OCI-LY7 (cell line): ENCODE measurements at regions not wholly inside any gene's neighbourhood (a gene's known extent, or its start where the extent isn't known, plus 50 kb on each side); places are given as distances from the start of the nearest gene placed in this dataset.
"Not testable (repeated sequence)": the region's sequence is repeated elsewhere in the genome, so short reads cannot be mapped to it uniquely, and the experiment has no call there.

ENCODE experiments used
- BruUV-seq: library from RNA; stranded (reverse); fragments of 400-500 nt; replicated peaks from 2 replicates; lab custom pipeline; 2021; lab: Mats Ljungman, UMichigan
- CTCF ChIA-PET: fragments of 300-600 bp; sonication (Branson Sonifier 250); formaldehyde crosslinking; loops from one replicate; lab custom pipeline; 2022; ENCODE audit warnings: antibody characterized with exemption; ENCODE audit not compliant: unreplicated experiment; lab: Charles Lee
- POLR2A ChIA-PET: fragments of 300-600 bp; sonication (Branson Sonifier 250); formaldehyde crosslinking; loops from one replicate; lab custom pipeline; 2022; ENCODE audit warnings: antibody characterized with exemption; lab: Charles Lee
- DNase-seq: peaks from one replicate; pipeline ENCODE4 v3.0.0-alpha.2; 2015; ENCODE audit warnings: low spot score
- H2AFZ ChIP-seq: fragments of 200-600 bp; sonication (generic), shearing (Covaris generic); 2 replicates; pipeline ENCODE4 v1.6.1; 2014; ENCODE audit warnings: mild to moderate bottlenecking, antibody characterized with exemption, low read length, moderate library complexity
- H3K27ac ChIP-seq: fragments of 200-600 bp; sonication (generic); 2 replicates; pipeline ENCODE4 v1.5.1; 2014; ENCODE audit warnings: mixed run types, low read depth, mild to moderate bottlenecking, moderate library complexity, low read length, inconsistent platforms; ENCODE audit not compliant: poor library complexity, severe bottlenecking
- H3K36me3 ChIP-seq: fragments of 200-600 bp; sonication (generic); 2 replicates; pipeline ENCODE4 v1.6.1; 2014; ENCODE audit warnings: mild to moderate bottlenecking, antibody characterized with exemption, low read length, moderate library complexity, mixed read lengths; ENCODE audit not compliant: insufficient read depth
- H3K4me1 ChIP-seq: fragments of 200-600 bp; sonication (generic); 2 replicates; pipeline ENCODE4 v1.5.1; 2014; ENCODE audit warnings: mild to moderate bottlenecking, low read length; ENCODE audit not compliant: insufficient read depth, poor library complexity, severe bottlenecking
- H3K4me2 ChIP-seq: fragments of 200-600 bp; sonication (generic); 2 replicates; pipeline ENCODE4 v1.6.1; 2014; ENCODE audit warnings: mild to moderate bottlenecking, low read length
- H3K4me3 ChIP-seq: fragments of 200-600 bp; sonication (generic); 2 replicates; pipeline ENCODE4 v1.5.1; 2014; ENCODE audit warnings: mild to moderate bottlenecking, low read depth, low read length; ENCODE audit not compliant: poor library complexity, severe bottlenecking
- H3K79me2 ChIP-seq: fragments of 200-600 bp; sonication (generic); 2 replicates; pipeline ENCODE4 v1.6.1; 2016; ENCODE audit warnings: low read depth, mild to moderate bottlenecking, low read length, moderate library complexity, mixed read lengths; ENCODE audit not compliant: insufficient read depth
- H3K9me2 ChIP-seq: fragments of 200-600 bp; sonication (generic); 2 replicates; pipeline ENCODE4 v1.6.1; 2016; ENCODE audit warnings: mild to moderate bottlenecking, low read length, mixed read lengths; ENCODE audit not compliant: insufficient read depth
- H3K9me3 ChIP-seq: fragments of 200-600 bp; sonication (generic); 2 replicates; pipeline ENCODE4 v1.6.1; 2014; ENCODE audit warnings: mild to moderate bottlenecking, mixed run types, low read length, mixed read lengths
- H4K20me1 ChIP-seq: fragments of 200-600 bp; sonication (generic); 2 replicates; pipeline ENCODE4 v1.6.1; 2014; ENCODE audit warnings: mild to moderate bottlenecking, antibody characterized with exemption, low read length, moderate library complexity, mixed read lengths; ENCODE audit not compliant: insufficient read depth
- CTCF ChIP-seq: fragments of 200-600 bp; sonication (generic); conservative IDR thresholded peaks from 2 replicates; pipeline ENCODE4 v1.5.1; 2014; ENCODE audit warnings: mild to moderate bottlenecking, antibody characterized with exemption, low read length, moderate library complexity, mixed read lengths
- EZH2phosphoT487 ChIP-seq: fragments of 200-600 bp; sonication (generic); IDR thresholded peaks from 2 replicates; pipeline ENCODE4 v1.6.1; 2018; ENCODE audit warnings: low read depth, borderline replicate concordance, mild to moderate bottlenecking, mixed run types, antibody characterized with exemption, low read length, moderate library complexity, mixed read lengths
- intact Hi-C: fragments of 100-400 bp; cut with micrococcal nuclease; formaldehyde crosslinking; loops from one replicate; pipeline ENCODE4 v1.10.0; 2022; ENCODE audit not compliant: unreplicated experiment

- Histone ChIP-seq H3K27ac (no peak overlapping the region), H4K20me1 (no peaks in the 10 kb centered on the region), H3K4me1 (no peaks in the 10 kb centered on the region), H3K9me2 (no peaks in the 10 kb centered on the region), H3K4me3 (no peak overlapping the region), H3K79me2 (no peaks in the 10 kb centered on the region), H3K36me3 (no peaks in the 10 kb centered on the region), H3K4me2 (no peak overlapping the region), H3K9me3 (no peaks in the 10 kb centered on the region), H2AFZ (no peak overlapping the region)
- no TSS peak for BruUV-seq
- DNase-seq = no peak
- CTCF ChIA-PET = no interaction called here
- intact Hi-C loops = no loop called here
- TF ChIP-seq EZH2phosphoT487 (no peak), CTCF (no peak)
- POLR2A ChIA-PET = no interaction called here
Observed at GRCh38 chr7:81296726-81297125, 377.9 kb upstream of the SEMA3C start.

- POLR2A ChIA-PET = interaction anchor here (0.5 kb wide), 1 partner anchor 43 kb away, joined by 3 read pairs; no protein-coding TSS in a partner anchor
- TF ChIP-seq CTCF (no peak), EZH2phosphoT487 (no peak)
- H3K4me3 ChIP-seq = no peak overlapping the region
- CTCF ChIA-PET = no interaction called here
- H3K9me2 ChIP-seq = no peaks in the 10 kb centered on the region
- no peak overlapping the region for H3K4me2 ChIP-seq
- no peak for DNase-seq
- no peaks in the 10 kb centered on the region for H3K4me1 ChIP-seq
- no TSS peak for BruUV-seq
- H3K9me3 ChIP-seq = no peaks in the 10 kb centered on the region
- intact Hi-C loops = no loop called here
- no peak overlapping the region for H2AFZ ChIP-seq
- no peaks in the 10 kb centered on the region for H3K36me3 ChIP-seq
- no peaks in the 10 kb centered on the region for H3K79me2 ChIP-seq
- no peaks in the 10 kb centered on the region for H4K20me1 ChIP-seq
- H3K27ac ChIP-seq = no peak overlapping the region
Observed at GRCh38 chr7:81294897-81295515, 376.2 kb upstream of the SEMA3C start.

GRCh38 chr7:81293806-81294205, 375.0 kb upstream of the SEMA3C start:
- no peak overlapping the region for H3K27ac ChIP-seq
- ChIA-PET CTCF (no interaction called here), POLR2A (interaction anchor here (1.1 kb wide), 1 partner anchor 43 kb away, joined by 3 read pairs; no protein-coding TSS in a partner anchor)
- H4K20me1 ChIP-seq = no peaks in the 10 kb centered on the region
- BruUV-seq = no TSS peak
- H3K79me2 ChIP-seq = no peaks in the 10 kb centered on the region
- H3K9me3 ChIP-seq = no peaks in the 10 kb centered on the region
- no peak for DNase-seq
- no peak overlapping the region for H3K4me2 ChIP-seq
- TF ChIP-seq CTCF = no peak
- H2AFZ ChIP-seq = no peak overlapping the region
- H3K4me1 ChIP-seq = no peaks in the 10 kb centered on the region
- no peaks in the 10 kb centered on the region for H3K36me3 ChIP-seq
- H3K4me3 ChIP-seq = no peak overlapping the region
- intact Hi-C loops = no loop called here
- no peaks in the 10 kb centered on the region for H3K9me2 ChIP-seq

GRCh38 chr7:81286754-81287153, 367.9 kb upstream of the SEMA3C start:
- H3K4me3 ChIP-seq, DNase-seq, H3K79me2 ChIP-seq, H3K36me3 ChIP-seq, H4K20me1 ChIP-seq, H3K9me3 ChIP-seq, intact Hi-C loops, CTCF ChIA-PET, H3K4me1 ChIP-seq, POLR2A ChIA-PET, H3K27ac ChIP-seq, BruUV-seq, H2AFZ ChIP-seq, H3K4me2 ChIP-seq, H3K9me2 ChIP-seq: not testable (repeated sequence)
